ENCODE measurements at regions not wholly inside any gene's neighbourhood (a gene's known extent, or its start where the extent isn't known, plus 50 kb on each side); places are given as distances from the start of the nearest gene placed in this dataset.

GRCh38 chr13:111943229-111943795 lies 123.6 kb upstream of the SOX1 start:
- H3K36me3 ChIP-seq (ENCODE audit: control insufficient read depth, insufficient read depth, low read length), result no peaks in the 10 kb centered on the region
- H3K9me3 ChIP-seq (ENCODE audit: control insufficient read depth, low read depth, low read length), result no peaks in the 10 kb centered on the region
- no peaks in the 10 kb centered on the region for H3K4me1 ChIP-seq (ENCODE audit: control insufficient read depth, insufficient read depth, low read length)
- no peak for DNase-seq
- H3K4me3 ChIP-seq (ENCODE audit: low read length), result no peak overlapping the region
- no peak overlapping the region for H3K27ac ChIP-seq (ENCODE audit: low read length)
- WGBS (ENCODE audit: insufficient coverage, low lambda C conversion rate), result no CpG with 5 or more reads among the region's 18 CpGs
- H3K27me3 ChIP-seq (ENCODE audit: control insufficient read depth, insufficient read depth, low read length), result no peaks in the 10 kb centered on the region

GRCh38 chr13:111944171-111944583 lies 122.8 kb upstream of the SOX1 start:
- WGBS (ENCODE audit: insufficient coverage, low lambda C conversion rate), result no CpG with 5 or more reads among the region's 16 CpGs
- Histone ChIP-seq H3K27ac (ENCODE audit: low read length) (no peak overlapping the region), H3K4me3 (ENCODE audit: low read length) (no peak overlapping the region), H3K27me3 (ENCODE audit: control insufficient read depth, insufficient read depth, low read length) (no peaks in the 10 kb centered on the region), H3K9me3 (ENCODE audit: control insufficient read depth, low read depth, low read length) (no peaks in the 10 kb centered on the region), H3K36me3 (ENCODE audit: control insufficient read depth, insufficient read depth, low read length) (no peaks in the 10 kb centered on the region), H3K4me1 (ENCODE audit: control insufficient read depth, insufficient read depth, low read length) (no peaks in the 10 kb centered on the region)
- no peak for DNase-seq

GRCh38 chr13:111945086-111945485 lies 121.9 kb upstream of the SOX1 start:
- no peaks in the 10 kb centered on the region for H3K27me3 ChIP-seq (ENCODE audit: control insufficient read depth, insufficient read depth, low read length)
- no peaks in the 10 kb centered on the region for H3K4me1 ChIP-seq (ENCODE audit: control insufficient read depth, insufficient read depth, low read length)
- no CpG with 5 or more reads among the region's 16 CpGs for WGBS (ENCODE audit: insufficient coverage, low lambda C conversion rate)
- no peak for DNase-seq
- H3K36me3 ChIP-seq (ENCODE audit: control insufficient read depth, insufficient read depth, low read length), result no peaks in the 10 kb centered on the region
- no peak overlapping the region for H3K27ac ChIP-seq (ENCODE audit: low read length)
- no peaks in the 10 kb centered on the region for H3K9me3 ChIP-seq (ENCODE audit: control insufficient read depth, low read depth, low read length)
- no peak overlapping the region for H3K4me3 ChIP-seq (ENCODE audit: low read length)

- Histone ChIP-seq H3K36me3 (ENCODE audit: control insufficient read depth, insufficient read depth, low read length) (no peaks in the 10 kb centered on the region), H3K27ac (ENCODE audit: low read length) (no peak overlapping the region), H3K9me3 (ENCODE audit: control insufficient read depth, low read depth, low read length) (no peaks in the 10 kb centered on the region), H3K27me3 (ENCODE audit: control insufficient read depth, insufficient read depth, low read length) (no peaks in the 10 kb centered on the region), H3K4me3 (ENCODE audit: low read length) (no peak overlapping the region), H3K4me1 (ENCODE audit: control insufficient read depth, insufficient read depth, low read length) (no peaks in the 10 kb centered on the region)
- no CpG with 5 or more reads among the region's 10 CpGs for WGBS (ENCODE audit: insufficient coverage, low lambda C conversion rate)
- DNase-seq, result no peak
Measured at GRCh38 chr13:111946214-111946613, 120.7 kb upstream of the SOX1 start.

GRCh38 chr13:111947026-111947810 lies 119.7 kb upstream of the SOX1 start:
- H3K4me3 ChIP-seq (ENCODE audit: low read length), result no peak overlapping the region
- no peaks in the 10 kb centered on the region for H3K36me3 ChIP-seq (ENCODE audit: control insufficient read depth, insufficient read depth, low read length)
- no peak overlapping the region for H3K27ac ChIP-seq (ENCODE audit: low read length)
- no peaks in the 10 kb centered on the region for H3K27me3 ChIP-seq (ENCODE audit: control insufficient read depth, insufficient read depth, low read length)
- no CpG with 5 or more reads among the region's 16 CpGs for WGBS (ENCODE audit: insufficient coverage, low lambda C conversion rate)
- no peak for DNase-seq
- H3K4me1 ChIP-seq (ENCODE audit: control insufficient read depth, insufficient read depth, low read length), result no peaks in the 10 kb centered on the region
- H3K9me3 ChIP-seq (ENCODE audit: control insufficient read depth, low read depth, low read length), result no peaks in the 10 kb centered on the region

- no peak overlapping the region for H3K27ac ChIP-seq (ENCODE audit: low read length)
- no peaks in the 10 kb centered on the region for H3K36me3 ChIP-seq (ENCODE audit: control insufficient read depth, insufficient read depth, low read length)
- H3K4me3 ChIP-seq (ENCODE audit: low read length), result no peak overlapping the region
- no peaks in the 10 kb centered on the region for H3K4me1 ChIP-seq (ENCODE audit: control insufficient read depth, insufficient read depth, low read length)
- no peaks in the 10 kb centered on the region for H3K27me3 ChIP-seq (ENCODE audit: control insufficient read depth, insufficient read depth, low read length)
- no peaks in the 10 kb centered on the region for H3K9me3 ChIP-seq (ENCODE audit: control insufficient read depth, low read depth, low read length)
- 80% methylated on average over 1 of the region's 15 CpGs for WGBS (ENCODE audit: insufficient coverage, low lambda C conversion rate)
- DNase-seq, result no peak
Measured at GRCh38 chr13:111947876-111948275, 119.1 kb upstream of the SOX1 start.

- Histone ChIP-seq H3K4me1 (ENCODE audit: control insufficient read depth, insufficient read depth, low read length) (no peaks in the 10 kb centered on the region), H3K27me3 (ENCODE audit: control insufficient read depth, insufficient read depth, low read length) (no peaks in the 10 kb centered on the region), H3K27ac (ENCODE audit: low read length) (no peak overlapping the region), H3K9me3 (ENCODE audit: control insufficient read depth, low read depth, low read length) (no peaks in the 10 kb centered on the region), H3K36me3 (ENCODE audit: control insufficient read depth, insufficient read depth, low read length) (no peaks in the 10 kb centered on the region), H3K4me3 (ENCODE audit: low read length) (no peak overlapping the region)
- 100% methylated on average over 1 of the region's 11 CpGs for WGBS (ENCODE audit: insufficient coverage, low lambda C conversion rate)
- no peak for DNase-seq
Measured at GRCh38 chr13:111948281-111948680, 118.7 kb upstream of the SOX1 start.

- no peak overlapping the region for H3K4me3 ChIP-seq (ENCODE audit: low read length)
- H3K36me3 ChIP-seq (ENCODE audit: control insufficient read depth, insufficient read depth, low read length), result no peaks in the 10 kb centered on the region
- WGBS (ENCODE audit: insufficient coverage, low lambda C conversion rate), result no CpG with 5 or more reads among the region's 7 CpGs
- H3K4me1 ChIP-seq (ENCODE audit: control insufficient read depth, insufficient read depth, low read length), result no peaks in the 10 kb centered on the region
- H3K9me3 ChIP-seq (ENCODE audit: control insufficient read depth, low read depth, low read length), result no peaks in the 10 kb centered on the region
- no peaks in the 10 kb centered on the region for H3K27me3 ChIP-seq (ENCODE audit: control insufficient read depth, insufficient read depth, low read length)
- DNase-seq, result no peak
- H3K27ac ChIP-seq (ENCODE audit: low read length), result no peak overlapping the region
Measured at GRCh38 chr13:111948811-111949210, 118.1 kb upstream of the SOX1 start.

GRCh38 chr13:111949311-111949710 lies 117.6 kb upstream of the SOX1 start:
- Histone ChIP-seq H3K27ac (ENCODE audit: low read length) (no peak overlapping the region), H3K9me3 (ENCODE audit: control insufficient read depth, low read depth, low read length) (no peaks in the 10 kb centered on the region), H3K4me3 (ENCODE audit: low read length) (no peak overlapping the region), H3K36me3 (ENCODE audit: control insufficient read depth, insufficient read depth, low read length) (no peaks in the 10 kb centered on the region), H3K27me3 (ENCODE audit: control insufficient read depth, insufficient read depth, low read length) (no peaks in the 10 kb centered on the region), H3K4me1 (ENCODE audit: control insufficient read depth, insufficient read depth, low read length) (no peaks in the 10 kb centered on the region)
- no peak for DNase-seq
- no CpG with 5 or more reads among the region's 5 CpGs for WGBS (ENCODE audit: insufficient coverage, low lambda C conversion rate)

GRCh38 chr13:111950697-111951096 lies 116.3 kb upstream of the SOX1 start:
- Histone ChIP-seq H3K4me3 (ENCODE audit: low read length) (no peak overlapping the region), H3K27me3 (ENCODE audit: control insufficient read depth, insufficient read depth, low read length) (peaks cover 2% of the 10 kb centered on the region), H3K9me3 (ENCODE audit: control insufficient read depth, low read depth, low read length) (peaks cover 3% of the 10 kb centered on the region), H3K27ac (ENCODE audit: low read length) (no peak overlapping the region), H3K4me1 (ENCODE audit: control insufficient read depth, insufficient read depth, low read length) (no peaks in the 10 kb centered on the region), H3K36me3 (ENCODE audit: control insufficient read depth, insufficient read depth, low read length) (no peaks in the 10 kb centered on the region)
- no CpG with 5 or more reads among the region's 4 CpGs for WGBS (ENCODE audit: insufficient coverage, low lambda C conversion rate)
- DNase-seq, result no peak

- Histone ChIP-seq H3K36me3 (ENCODE audit: control insufficient read depth, insufficient read depth, low read length) (no peaks in the 10 kb centered on the region), H3K27ac (ENCODE audit: low read length) (no peak overlapping the region), H3K9me3 (ENCODE audit: control insufficient read depth, low read depth, low read length) (peaks cover 3% of the 10 kb centered on the region), H3K4me3 (ENCODE audit: low read length) (no peak overlapping the region), H3K4me1 (ENCODE audit: control insufficient read depth, insufficient read depth, low read length) (no peaks in the 10 kb centered on the region), H3K27me3 (ENCODE audit: control insufficient read depth, insufficient read depth, low read length) (peaks cover 2% of the 10 kb centered on the region)
- DNase-seq, result no peak
- no CpG with 5 or more reads among the region's 9 CpGs for WGBS (ENCODE audit: insufficient coverage, low lambda C conversion rate)
Measured at GRCh38 chr13:111952032-111952431, 114.9 kb upstream of the SOX1 start.
